ENCODE measurements at regions not wholly inside any gene's neighbourhood (a gene's known extent, or its start where the extent isn't known, plus 50 kb on each side); places are given as distances from the start of the nearest gene placed in this dataset.

DNA sequence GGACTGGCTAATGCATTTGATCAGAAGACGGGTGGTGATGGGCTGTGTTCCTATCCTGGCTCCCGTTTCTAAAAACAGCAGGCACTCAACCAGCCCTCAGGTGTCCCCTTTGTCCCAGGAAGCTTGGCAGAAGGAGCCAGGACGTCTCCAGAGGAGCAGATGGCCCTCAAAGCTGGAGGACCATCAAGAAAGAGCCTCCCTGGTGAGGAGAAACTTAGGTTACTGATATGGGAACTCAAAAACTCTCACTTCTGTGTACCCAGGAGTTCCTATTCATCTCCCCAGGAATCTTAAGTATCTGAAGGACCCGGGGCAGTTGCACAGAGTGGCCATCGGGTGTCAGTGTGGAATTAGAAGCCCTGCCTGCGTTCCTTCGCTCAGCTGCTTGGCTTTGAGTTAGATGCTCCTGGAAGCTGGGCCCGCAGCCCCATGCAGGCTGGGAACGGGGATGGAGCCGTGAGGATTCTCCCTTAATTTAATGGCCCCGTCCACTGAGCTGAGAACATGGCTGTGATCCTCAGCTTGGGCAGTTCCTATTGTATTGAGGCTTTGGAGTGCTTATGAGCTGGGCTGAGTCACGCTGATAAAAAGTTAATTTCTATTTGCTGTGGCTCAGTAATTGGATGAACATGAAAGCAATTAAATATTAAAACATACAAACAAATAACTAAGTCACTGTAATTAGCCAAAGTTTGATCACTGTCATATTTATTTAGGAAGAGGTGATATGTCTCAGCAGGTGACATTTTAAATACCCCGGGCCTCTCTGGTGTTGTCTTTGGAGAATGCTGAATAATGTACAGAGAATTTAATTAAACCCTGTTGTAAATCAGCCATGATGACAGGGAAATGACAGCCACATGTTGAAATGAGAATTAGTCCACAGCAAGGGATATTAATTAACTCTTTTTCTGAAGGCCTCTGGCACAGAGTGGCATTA lies 402.1 kb downstream of the SEC14L1 start:
- H3K4me1 ChIP-seq: peaks cover 23% of the 10 kb centered on the region
- no peak overlapping the region for H3K4me3 ChIP-seq
- H3K27me3 ChIP-seq (ENCODE audit: low read depth): peaks cover 12% of the 10 kb centered on the region
- H3K27ac ChIP-seq (replicated peaks): peak overlapping the region; percentile 79
- TF ChIP-seq, protein P1, sequence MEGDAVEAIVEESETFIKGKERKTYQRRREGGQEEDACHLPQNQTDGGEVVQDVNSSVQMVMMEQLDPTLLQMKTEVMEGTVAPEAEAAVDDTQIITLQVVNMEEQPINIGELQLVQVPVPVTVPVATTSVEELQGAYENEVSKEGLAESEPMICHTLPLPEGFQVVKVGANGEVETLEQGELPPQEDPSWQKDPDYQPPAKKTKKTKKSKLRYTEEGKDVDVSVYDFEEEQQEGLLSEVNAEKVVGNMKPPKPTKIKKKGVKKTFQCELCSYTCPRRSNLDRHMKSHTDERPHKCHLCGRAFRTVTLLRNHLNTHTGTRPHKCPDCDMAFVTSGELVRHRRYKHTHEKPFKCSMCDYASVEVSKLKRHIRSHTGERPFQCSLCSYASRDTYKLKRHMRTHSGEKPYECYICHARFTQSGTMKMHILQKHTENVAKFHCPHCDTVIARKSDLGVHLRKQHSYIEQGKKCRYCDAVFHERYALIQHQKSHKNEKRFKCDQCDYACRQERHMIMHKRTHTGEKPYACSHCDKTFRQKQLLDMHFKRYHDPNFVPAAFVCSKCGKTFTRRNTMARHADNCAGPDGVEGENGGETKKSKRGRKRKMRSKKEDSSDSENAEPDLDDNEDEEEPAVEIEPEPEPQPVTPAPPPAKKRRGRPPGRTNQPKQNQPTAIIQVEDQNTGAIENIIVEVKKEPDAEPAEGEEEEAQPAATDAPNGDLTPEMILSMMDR (IDR thresholded peaks at IDR 0.05; ENCODE audit: borderline replicate concordance): peak; percentile 95
- no peaks in the 10 kb centered on the region for H3K36me3 ChIP-seq
- no peaks in the 10 kb centered on the region for H3K9me3 ChIP-seq (replicated peaks)
- intact Hi-C loops (cut with micrococcal nuclease): loop anchor here (5.0 kb wide), 1 partner anchor 469 kb away; no protein-coding TSS in a partner anchor
- peak; percentile 81 for DNase-seq

DNA sequence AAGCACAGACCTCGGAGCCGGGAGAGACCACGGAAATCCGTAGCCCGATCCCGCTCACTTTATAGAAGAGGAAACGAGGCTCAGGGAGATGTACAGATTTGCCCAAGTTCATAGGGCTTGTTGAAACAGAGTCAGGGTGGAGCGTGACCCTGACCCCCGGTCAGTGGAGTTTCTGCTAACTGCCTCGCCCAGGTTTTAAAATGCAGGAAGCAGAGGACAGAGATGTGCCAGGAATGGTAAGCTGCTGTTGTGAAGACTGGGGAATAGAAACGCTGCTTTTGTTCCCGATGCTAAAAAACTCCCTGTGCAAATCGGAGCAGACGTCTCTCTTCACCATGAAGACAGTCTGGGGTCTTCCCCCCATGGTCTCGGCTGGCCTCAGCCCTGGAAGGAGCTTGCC lies 403.0 kb downstream of the SEC14L1 start:
- no peak overlapping the region for H3K4me3 ChIP-seq

DNA sequence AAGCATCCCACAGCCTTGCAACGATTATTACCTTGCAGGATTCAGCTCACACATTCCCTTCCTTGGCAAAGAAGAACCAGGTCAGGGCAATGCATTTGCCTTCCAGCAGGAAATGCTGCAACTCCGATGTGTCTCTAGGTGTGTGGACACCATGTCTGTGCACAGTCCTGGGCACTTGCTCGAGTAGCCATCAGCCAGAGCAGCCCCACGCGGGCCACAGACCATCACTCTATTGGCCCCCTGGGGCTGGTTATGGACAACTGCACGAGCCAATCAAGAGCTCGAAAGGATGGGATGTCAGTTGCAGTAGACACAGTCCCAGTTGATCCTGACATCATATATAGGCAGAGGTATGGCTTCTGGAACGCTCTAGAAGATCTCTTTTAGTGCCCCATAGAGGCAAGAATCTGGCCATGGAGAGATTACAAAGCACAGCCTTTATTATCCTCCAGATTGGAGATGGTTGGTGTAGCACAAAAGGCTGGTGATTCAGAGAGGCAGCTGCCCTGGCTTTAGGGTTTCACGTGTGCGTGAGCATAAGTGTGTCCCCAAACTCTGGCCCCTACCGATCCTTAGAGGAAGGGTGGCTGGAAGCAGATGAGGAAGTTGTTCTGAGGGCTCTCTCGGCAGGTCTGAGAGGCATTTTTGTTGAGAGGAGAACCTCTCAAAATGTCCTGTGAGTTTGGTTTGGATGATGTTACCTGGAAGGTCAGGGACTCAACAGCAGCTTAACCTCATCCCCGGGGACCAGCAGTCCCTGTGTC lies 403.8 kb downstream of the SEC14L1 start:
- Histone ChIP-seq H3K36me3 (no peaks in the 10 kb centered on the region), H3K27ac (replicated peaks) (no peak overlapping the region), H3K9me3 (replicated peaks) (no peaks in the 10 kb centered on the region), H3K27me3 (ENCODE audit: low read depth) (peaks cover 12% of the 10 kb centered on the region), H3K4me1 (peaks cover 23% of the 10 kb centered on the region), H3K4me3 (no peak overlapping the region)
- intact Hi-C loops (cut with micrococcal nuclease): loop anchor here (5.0 kb wide), 1 partner anchor 468 kb away; no protein-coding TSS in a partner anchor
- no peak for DNase-seq
- TF ChIP-seq, protein P1 (IDR thresholded peaks at IDR 0.05; ENCODE audit: borderline replicate concordance): no peak

More for the DNA sequence above, 403.0 kb downstream of the SEC14L1 start:
- Histone ChIP-seq H3K9me3 (replicated peaks) (no peaks in the 10 kb centered on the region), H3K4me1 (peaks cover 23% of the 10 kb centered on the region), H3K36me3 (no peaks in the 10 kb centered on the region), H3K27me3 (ENCODE audit: low read depth) (peaks cover 12% of the 10 kb centered on the region), H3K27ac (replicated peaks) (no peak overlapping the region)
- DNase-seq: no peak
- intact Hi-C loops (cut with micrococcal nuclease): loop anchor here (5.0 kb wide), 1 partner anchor 468 kb away; no protein-coding TSS in a partner anchor
- TF ChIP-seq, protein P1 (IDR thresholded peaks at IDR 0.05; ENCODE audit: borderline replicate concordance): no peak

DNA sequence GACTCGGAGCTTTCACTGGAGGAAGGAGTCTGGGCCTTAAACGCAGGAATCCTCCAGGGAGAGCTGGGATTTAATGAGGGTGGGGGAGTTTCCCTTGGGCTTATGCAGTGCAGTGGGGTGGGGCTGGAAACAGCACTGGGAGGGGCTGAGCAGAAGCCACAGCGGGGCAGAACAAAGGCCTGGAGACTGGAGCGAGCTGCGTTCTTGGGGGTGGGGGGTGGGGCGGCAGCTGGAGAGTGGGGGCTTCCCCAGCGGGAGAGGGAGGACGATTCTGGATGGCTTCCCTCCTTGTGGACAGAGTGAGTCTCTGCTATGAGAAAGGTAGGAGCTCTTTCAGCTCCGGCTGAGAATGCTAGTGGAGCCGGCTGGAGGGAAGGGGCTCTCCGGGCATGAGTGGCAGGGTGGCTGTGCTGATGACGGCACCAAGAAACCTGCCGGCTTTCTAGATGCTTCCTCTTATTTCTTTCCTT lies 406.0 kb downstream of the SEC14L1 start:
- peaks cover 5% of the 10 kb centered on the region for H3K27me3 ChIP-seq (ENCODE audit: low read depth)
- no peaks in the 10 kb centered on the region for H3K36me3 ChIP-seq
- peak overlapping the region; percentile 34 for H3K4me3 ChIP-seq
- H3K4me1 ChIP-seq: peaks cover 17% of the 10 kb centered on the region
- intact Hi-C loops (cut with micrococcal nuclease): no loop called here
- TF ChIP-seq, protein P1 (IDR thresholded peaks at IDR 0.05; ENCODE audit: borderline replicate concordance): no peak
- no peaks in the 10 kb centered on the region for H3K9me3 ChIP-seq (replicated peaks)
- H3K27ac ChIP-seq (replicated peaks): no peak overlapping the region
- DNase-seq: no peak

DNA sequence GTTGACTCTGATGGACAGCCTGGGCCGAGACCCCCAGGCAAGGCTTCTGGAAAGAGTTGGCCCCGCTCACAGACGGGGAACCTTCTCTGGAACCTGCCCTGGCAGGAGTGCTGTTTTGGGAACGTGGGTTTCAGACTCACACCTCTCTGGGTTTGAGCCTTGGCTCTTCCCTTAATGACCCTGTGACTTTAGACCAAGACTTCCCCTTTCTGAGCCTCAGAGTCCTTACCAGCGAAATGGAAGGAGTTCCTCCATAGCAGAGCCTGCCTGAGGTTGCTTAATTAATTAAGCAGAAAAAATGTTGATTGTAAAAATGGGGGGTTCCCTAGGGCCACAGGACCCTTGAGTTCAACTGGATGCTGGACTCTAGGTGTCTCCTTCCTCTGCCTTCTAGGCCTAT lies 408.2 kb downstream of the SEC14L1 start:
- TF ChIP-seq, protein P1 (IDR thresholded peaks at IDR 0.05; ENCODE audit: borderline replicate concordance): no peak
- no peaks in the 10 kb centered on the region for H3K4me1 ChIP-seq
- no peak overlapping the region for H3K4me3 ChIP-seq
- no peaks in the 10 kb centered on the region for H3K36me3 ChIP-seq
- H3K27ac ChIP-seq (replicated peaks): no peak overlapping the region
- H3K27me3 ChIP-seq (ENCODE audit: low read depth): no peaks in the 10 kb centered on the region
- intact Hi-C loops (cut with micrococcal nuclease): no loop called here
- H3K9me3 ChIP-seq (replicated peaks): no peaks in the 10 kb centered on the region
- DNase-seq: no peak

Data from left ventricle myocardium inferior (tissue), 1 donor.